ENCODE measurements at regions not wholly inside any gene's neighbourhood (a gene's known extent, or its start where the extent isn't known, plus 50 kb on each side); places are given as distances from the start of the nearest gene placed in this dataset.
A peak's percentile ranks its signal among the peaks of the same experiment; 100 is the strongest.

GRCh38 chr10:47067949-47068940, 157.0 kb downstream of the PTPN20 start:
- Mint-ChIP-seq H3K4me1 (peaks cover 17% of the 10 kb centered on the region), H3K27me3 (no peaks in the 10 kb centered on the region), H3K36me3 (no peaks in the 10 kb centered on the region), H3K27ac (no peak overlapping the region), H3K9me3 (no peaks in the 10 kb centered on the region), H3K4me3 (no peak overlapping the region)
- DNase-seq, result no peak

GRCh38 chr10:47070541-47070940, 159.3 kb downstream of the PTPN20 start:
- DNase-seq, result no peak
- Mint-ChIP-seq H3K36me3 (peaks cover 4% of the 10 kb centered on the region), H3K4me1 (peaks cover 19% of the 10 kb centered on the region), H3K4me3 (no peak overlapping the region), H3K9me3 (no peaks in the 10 kb centered on the region), H3K27me3 (no peaks in the 10 kb centered on the region), H3K27ac (no peak overlapping the region)

GRCh38 chr10:47071891-47072290, 160.7 kb downstream of the PTPN20 start:
- Mint-ChIP-seq H3K36me3 (peaks cover 4% of the 10 kb centered on the region), H3K4me3 (no peak overlapping the region), H3K9me3 (no peaks in the 10 kb centered on the region), H3K4me1 (peaks cover 31% of the 10 kb centered on the region), H3K27ac (no peak overlapping the region), H3K27me3 (no peaks in the 10 kb centered on the region)
- no peak for DNase-seq

- H3K27me3 Mint-ChIP-seq, result no peaks in the 10 kb centered on the region
- DNase-seq, result no peak
- H3K9me3 Mint-ChIP-seq, result no peaks in the 10 kb centered on the region
- H3K4me1 Mint-ChIP-seq, result peaks cover 44% of the 10 kb centered on the region
- H3K4me3 Mint-ChIP-seq, result no peak overlapping the region
- no peak overlapping the region for H3K27ac Mint-ChIP-seq
- peaks cover 4% of the 10 kb centered on the region for H3K36me3 Mint-ChIP-seq
These were observed 162.7 kb downstream of the PTPN20 start for GRCh38 chr10:47073967-47074366.

GRCh38 chr10:47076949-47077361, 165.7 kb downstream of the PTPN20 start:
- Mint-ChIP-seq H3K4me3 (peak overlapping the region; percentile 49), H3K27me3 (no peaks in the 10 kb centered on the region), H3K27ac (peak overlapping the region; percentile 80), H3K36me3 (peaks cover 5% of the 10 kb centered on the region), H3K4me1 (peaks cover 65% of the 10 kb centered on the region), H3K9me3 (no peaks in the 10 kb centered on the region)
- DNase-seq, result peak; percentile 57

- Mint-ChIP-seq H3K36me3 (peaks cover 5% of the 10 kb centered on the region), H3K9me3 (no peaks in the 10 kb centered on the region), H3K27ac (peak overlapping the region; percentile 80), H3K4me1 (peaks cover 68% of the 10 kb centered on the region), H3K27me3 (no peaks in the 10 kb centered on the region), H3K4me3 (no peak overlapping the region)
- no peak for DNase-seq
These were observed 166.2 kb downstream of the PTPN20 start for GRCh38 chr10:47077386-47077785.

- Mint-ChIP-seq H3K4me1 (peaks cover 68% of the 10 kb centered on the region), H3K9me3 (no peaks in the 10 kb centered on the region), H3K36me3 (peaks cover 5% of the 10 kb centered on the region), H3K27me3 (no peaks in the 10 kb centered on the region), H3K4me3 (no peak overlapping the region), H3K27ac (peak overlapping the region; percentile 47)
- no peak for DNase-seq
These were observed 166.7 kb downstream of the PTPN20 start for GRCh38 chr10:47077941-47078340.

- Mint-ChIP-seq H3K4me1 (peaks cover 68% of the 10 kb centered on the region), H3K27ac (peak overlapping the region; percentile 84)
These were observed 167.4 kb downstream of the PTPN20 start for GRCh38 chr10:47078393-47079203.

GRCh38 chr10:47079204-47079580, 168.0 kb downstream of the PTPN20 start:
- H3K9me3 Mint-ChIP-seq, result no peaks in the 10 kb centered on the region
- H3K4me3 Mint-ChIP-seq, result no peak overlapping the region
- peaks cover 68% of the 10 kb centered on the region for H3K4me1 Mint-ChIP-seq
- peaks cover 5% of the 10 kb centered on the region for H3K36me3 Mint-ChIP-seq
- H3K27ac Mint-ChIP-seq, result peak overlapping the region; percentile 84
- DNase-seq, result no peak
- no peaks in the 10 kb centered on the region for H3K27me3 Mint-ChIP-seq

More at GRCh38 chr10:47078393-47079203, 167.4 kb downstream of the PTPN20 start:
- no peak overlapping the region for H3K4me3 Mint-ChIP-seq
- H3K9me3 Mint-ChIP-seq, result no peaks in the 10 kb centered on the region
- H3K27me3 Mint-ChIP-seq, result no peaks in the 10 kb centered on the region
- no peak for DNase-seq
- H3K36me3 Mint-ChIP-seq, result peaks cover 5% of the 10 kb centered on the region

- H3K9me3 Mint-ChIP-seq, result no peaks in the 10 kb centered on the region
- no peak overlapping the region for H3K4me3 Mint-ChIP-seq
- peaks cover 52% of the 10 kb centered on the region for H3K4me1 Mint-ChIP-seq
- peak overlapping the region; percentile 13 for H3K27ac Mint-ChIP-seq
- peaks cover 1% of the 10 kb centered on the region for H3K36me3 Mint-ChIP-seq
- DNase-seq, result no peak
- no peaks in the 10 kb centered on the region for H3K27me3 Mint-ChIP-seq
These were observed 170.0 kb downstream of the PTPN20 start for GRCh38 chr10:47081264-47081663.

GRCh38 chr10:47082055-47082784, 171.0 kb downstream of the PTPN20 start:
- H3K9me3 Mint-ChIP-seq, result no peaks in the 10 kb centered on the region
- no peak overlapping the region for H3K4me3 Mint-ChIP-seq
- peaks cover 43% of the 10 kb centered on the region for H3K4me1 Mint-ChIP-seq
- H3K36me3 Mint-ChIP-seq, result peaks cover 1% of the 10 kb centered on the region
- no peak for DNase-seq
- no peak overlapping the region for H3K27ac Mint-ChIP-seq
- no peaks in the 10 kb centered on the region for H3K27me3 Mint-ChIP-seq

GRCh38 chr10:47087667-47088066, 176.4 kb downstream of the PTPN20 start:
- no peaks in the 10 kb centered on the region for H3K9me3 Mint-ChIP-seq
- no peak for DNase-seq
- H3K27ac Mint-ChIP-seq, result peak overlapping the region; percentile 19
- no peaks in the 10 kb centered on the region for H3K36me3 Mint-ChIP-seq
- peaks cover 11% of the 10 kb centered on the region for H3K4me1 Mint-ChIP-seq
- no peaks in the 10 kb centered on the region for H3K27me3 Mint-ChIP-seq
- no peak overlapping the region for H3K4me3 Mint-ChIP-seq

GRCh38 chr10:47088656-47089354, 177.6 kb downstream of the PTPN20 start:
- no peak overlapping the region for H3K4me3 Mint-ChIP-seq
- peaks cover 11% of the 10 kb centered on the region for H3K4me1 Mint-ChIP-seq
- DNase-seq, result no peak
- H3K9me3 Mint-ChIP-seq, result no peaks in the 10 kb centered on the region
- no peak overlapping the region for H3K27ac Mint-ChIP-seq
- H3K27me3 Mint-ChIP-seq, result no peaks in the 10 kb centered on the region
- H3K36me3 Mint-ChIP-seq, result no peaks in the 10 kb centered on the region

- DNase-seq, result no peak
These were observed 178.8 kb downstream of the PTPN20 start for GRCh38 chr10:47090042-47090441.

More at GRCh38 chr10:47090042-47090441, 178.8 kb downstream of the PTPN20 start:
- Mint-ChIP-seq H3K4me1 (peaks cover 11% of the 10 kb centered on the region), H3K9me3 (no peaks in the 10 kb centered on the region), H3K27me3 (no peaks in the 10 kb centered on the region), H3K36me3 (no peaks in the 10 kb centered on the region), H3K4me3 (no peak overlapping the region), H3K27ac (no peak overlapping the region)

Measured in activated naive CD8-positive, alpha-beta T cell treated with anti-CD3 and anti-CD28 coated beads for 36 hours (primary cell).